ENCODE measurements at regions not wholly inside any gene's neighbourhood (a gene's known extent, or its start where the extent isn't known, plus 50 kb on each side); places are given as distances from the start of the nearest gene placed in this dataset.

DNA sequence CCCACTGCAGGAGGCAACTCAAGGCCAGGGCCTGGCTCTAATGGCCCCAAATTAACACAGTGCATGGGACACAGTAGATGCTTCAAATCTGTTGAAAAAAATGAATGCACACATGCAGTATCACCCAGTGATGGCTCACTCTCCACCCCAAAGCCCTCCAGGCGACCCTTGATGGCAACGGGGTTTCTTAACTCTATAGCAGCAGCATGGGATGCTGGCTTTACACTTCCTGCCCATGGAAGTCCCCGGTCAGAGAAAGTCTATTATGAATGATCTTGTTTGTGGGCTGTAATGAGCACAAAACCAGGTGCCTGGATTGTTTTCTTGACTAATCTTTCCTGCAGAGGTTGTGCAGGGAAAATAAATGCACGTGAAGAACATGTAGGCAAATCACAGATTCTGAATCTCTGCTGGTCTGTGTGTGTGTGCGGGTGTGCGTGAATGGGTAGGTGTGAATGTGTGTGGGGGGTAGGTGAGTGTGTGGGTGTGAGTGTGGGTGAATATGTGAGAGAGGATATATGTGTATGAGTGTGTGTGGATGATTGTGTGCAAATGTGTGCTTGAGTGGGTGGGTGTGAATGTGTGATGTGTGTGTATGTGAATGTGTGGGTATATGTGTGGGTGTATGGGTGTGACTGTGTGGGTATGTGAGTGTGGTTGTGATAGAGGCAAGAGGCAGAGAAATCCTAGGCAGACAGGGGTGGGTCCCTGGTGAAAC, 60.1 kb upstream of the MLN start:
- DNase-seq (ENCODE audit: low read depth) = no peak

DNA sequence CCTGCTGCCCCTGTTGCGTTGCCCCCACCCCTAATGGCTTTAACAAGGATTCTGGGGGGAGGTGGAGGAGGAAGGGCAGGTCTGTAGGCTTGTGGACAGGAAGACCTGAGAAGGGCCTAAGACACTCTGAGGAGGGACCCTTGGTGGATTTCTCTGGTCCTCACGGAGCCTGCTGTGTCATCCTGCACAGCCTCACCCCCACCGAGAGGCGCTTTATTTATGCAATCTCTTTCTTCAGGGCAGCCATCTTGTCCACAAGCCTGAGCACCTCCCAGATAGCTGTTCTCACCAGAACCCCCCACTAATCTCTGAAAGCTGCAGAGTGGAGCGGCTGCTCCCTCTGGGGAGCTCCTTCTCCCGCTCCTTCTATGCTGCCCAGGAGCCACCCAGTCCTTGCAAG, 59.3 kb upstream of the MLN start:
- no peak for DNase-seq (ENCODE audit: low read depth)

DNA sequence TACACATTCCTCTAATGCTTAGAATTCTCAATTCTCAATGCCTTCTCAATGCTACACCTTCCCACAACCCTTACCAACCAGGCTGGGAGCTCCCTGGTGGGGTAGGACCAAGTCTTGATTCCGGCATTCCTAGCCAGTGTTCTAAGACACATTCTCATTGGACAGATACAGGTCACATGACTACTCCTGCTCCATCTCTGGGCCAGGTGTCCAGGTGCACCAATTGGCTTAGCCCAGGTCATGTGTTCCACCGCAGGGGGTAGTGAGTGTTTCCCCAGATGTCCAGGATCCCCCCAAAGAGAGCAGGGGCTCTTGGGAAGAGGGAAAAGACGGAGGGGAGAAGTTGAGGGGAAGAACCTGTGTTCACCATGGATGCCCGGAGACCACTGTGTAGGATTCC, 58.7 kb upstream of the MLN start:
- DNase-seq (ENCODE audit: low read depth) = no peak

DNA sequence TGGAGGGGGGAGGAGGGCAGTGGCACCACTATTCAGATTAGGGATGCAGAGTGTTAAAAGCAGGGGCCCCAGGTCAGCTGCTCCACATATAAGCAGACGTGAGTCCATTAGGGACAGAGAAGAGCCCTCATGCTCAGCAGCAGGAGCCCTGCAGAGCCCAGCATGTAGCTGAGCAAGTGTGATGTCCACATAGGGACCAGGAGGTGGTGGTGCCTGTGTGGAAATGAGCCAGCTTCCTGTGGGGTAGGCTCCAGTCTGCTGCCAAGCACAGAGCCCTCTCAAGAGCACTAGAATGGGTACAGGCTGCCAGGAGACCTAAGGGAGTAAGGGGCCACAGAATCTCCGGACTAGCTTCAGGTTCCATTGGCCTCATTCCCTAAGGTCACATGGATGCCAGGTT, 57.9 kb upstream of the MLN start:
- DNase-seq (ENCODE audit: low read depth) = no peak

DNA sequence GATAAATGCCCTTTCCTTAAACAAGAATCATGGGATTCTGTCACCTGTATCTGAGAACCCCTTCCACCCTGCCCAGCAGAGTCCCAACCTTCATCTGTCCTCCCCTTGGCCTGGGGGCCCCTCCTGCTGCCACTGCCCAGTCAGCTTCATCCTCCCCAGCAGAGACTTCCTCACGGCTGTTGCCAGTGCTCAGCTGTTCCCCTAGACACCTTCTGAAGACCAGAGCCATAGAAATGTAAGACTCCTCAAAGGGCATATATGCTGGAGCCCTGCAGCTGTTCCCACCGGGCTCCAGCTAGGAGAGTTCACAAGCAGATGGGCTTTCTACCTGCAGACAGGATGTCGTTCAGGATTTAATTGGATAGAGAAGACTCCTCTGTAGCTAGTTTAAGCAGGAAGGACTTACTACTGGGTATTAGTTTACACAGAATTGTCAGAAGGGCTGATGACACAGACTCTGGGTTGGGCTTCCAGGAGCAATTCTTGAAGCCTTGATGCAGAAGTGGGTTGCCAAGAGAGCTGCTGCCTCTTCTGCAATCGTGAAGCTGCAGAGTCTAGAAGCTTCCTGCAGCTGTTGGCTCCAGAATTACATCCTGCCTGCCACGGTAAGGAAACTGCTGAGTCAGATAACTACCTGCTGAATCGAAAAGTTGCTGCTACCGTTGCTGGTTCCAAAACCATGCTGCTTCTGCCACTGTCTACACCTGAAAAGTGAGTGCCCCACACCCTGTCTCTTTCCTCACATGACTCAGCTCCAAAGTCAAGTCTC, 57.1 kb upstream of the MLN start:
- no peak for DNase-seq (ENCODE audit: low read depth)

DNA sequence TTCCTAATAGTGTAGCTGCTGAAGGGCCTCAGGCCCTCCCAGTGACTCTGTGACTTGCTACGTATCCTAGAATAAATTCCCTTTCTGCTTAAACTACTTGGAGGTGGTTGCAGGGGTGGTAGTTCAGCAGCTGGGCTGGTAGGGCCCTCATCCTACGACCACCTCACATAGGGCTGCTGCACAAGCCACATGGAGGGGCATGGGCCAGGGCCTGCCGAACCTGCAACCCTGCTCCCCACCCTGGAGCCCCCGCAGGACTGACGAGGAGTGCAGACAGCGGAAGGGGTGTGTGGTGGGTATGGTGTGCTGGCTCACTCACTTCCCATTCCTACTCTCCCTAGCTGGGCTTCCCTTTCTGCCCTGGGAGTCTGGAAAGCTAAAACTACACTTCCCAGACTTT, 56.2 kb upstream of the MLN start:
- DNase-seq (ENCODE audit: low read depth) = no peak

DNA sequence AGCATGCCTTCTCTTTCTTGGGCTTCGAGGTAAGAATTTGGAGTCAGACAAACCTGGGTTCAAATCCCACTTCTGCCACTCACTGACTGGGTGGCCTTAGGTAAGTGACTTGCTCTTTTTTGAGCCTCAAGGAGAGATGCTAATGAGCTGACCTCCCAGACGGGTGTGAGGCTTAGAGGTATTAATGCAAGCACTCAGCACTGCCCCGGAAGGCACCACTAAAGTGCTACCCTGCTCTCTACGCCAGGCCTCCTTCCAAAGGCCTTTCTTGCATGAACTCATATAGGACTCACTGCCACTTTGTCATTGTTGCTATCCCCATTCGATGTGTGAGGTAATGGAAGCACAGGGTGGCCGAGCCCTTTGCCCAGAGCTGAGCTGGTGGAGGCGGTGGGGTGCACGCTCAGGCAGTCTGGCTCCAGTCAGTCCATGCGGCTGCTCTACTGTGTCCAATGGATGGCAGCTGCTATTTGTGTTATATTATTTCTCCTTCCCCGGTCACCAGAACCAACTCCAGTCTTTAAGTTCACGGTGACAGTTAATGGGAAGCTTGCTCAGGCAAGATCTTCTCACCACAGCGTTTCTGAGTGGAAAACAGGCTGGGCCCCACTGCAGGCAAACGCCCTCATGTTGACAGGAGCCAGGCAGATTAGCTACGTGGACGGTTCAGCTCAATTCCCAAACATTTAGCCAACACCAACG, 55.2 kb upstream of the MLN start:
- DNase-seq (ENCODE audit: low read depth) = no peak

DNA sequence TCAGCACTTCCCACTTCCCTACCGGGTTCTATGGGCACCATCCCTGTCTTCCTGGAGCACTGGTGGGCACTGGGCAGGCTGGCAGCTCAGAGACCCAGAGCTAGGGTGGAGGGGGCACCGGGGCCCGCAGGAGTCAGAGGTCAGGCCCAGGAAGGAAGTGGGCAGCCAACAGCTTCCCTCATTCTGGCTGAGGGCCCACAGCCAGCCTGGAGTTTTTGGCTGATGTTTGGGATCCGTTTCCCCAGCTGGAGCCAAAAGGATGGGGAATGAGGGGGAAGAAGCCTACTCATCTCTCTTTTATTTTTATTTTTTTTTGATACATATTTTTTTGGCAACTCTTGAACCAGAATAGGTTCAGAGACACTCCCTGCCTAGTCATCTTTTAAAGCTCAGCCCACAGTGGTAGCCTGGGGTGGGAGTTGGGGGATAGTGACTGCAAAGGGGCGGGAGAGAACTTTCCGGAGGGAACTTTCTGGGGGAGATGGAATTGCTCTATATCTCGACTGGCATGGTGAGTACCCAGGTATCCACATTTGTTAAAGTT, 54.2 kb upstream of the MLN start:
- DNase-seq (ENCODE audit: low read depth) = no peak

DNA sequence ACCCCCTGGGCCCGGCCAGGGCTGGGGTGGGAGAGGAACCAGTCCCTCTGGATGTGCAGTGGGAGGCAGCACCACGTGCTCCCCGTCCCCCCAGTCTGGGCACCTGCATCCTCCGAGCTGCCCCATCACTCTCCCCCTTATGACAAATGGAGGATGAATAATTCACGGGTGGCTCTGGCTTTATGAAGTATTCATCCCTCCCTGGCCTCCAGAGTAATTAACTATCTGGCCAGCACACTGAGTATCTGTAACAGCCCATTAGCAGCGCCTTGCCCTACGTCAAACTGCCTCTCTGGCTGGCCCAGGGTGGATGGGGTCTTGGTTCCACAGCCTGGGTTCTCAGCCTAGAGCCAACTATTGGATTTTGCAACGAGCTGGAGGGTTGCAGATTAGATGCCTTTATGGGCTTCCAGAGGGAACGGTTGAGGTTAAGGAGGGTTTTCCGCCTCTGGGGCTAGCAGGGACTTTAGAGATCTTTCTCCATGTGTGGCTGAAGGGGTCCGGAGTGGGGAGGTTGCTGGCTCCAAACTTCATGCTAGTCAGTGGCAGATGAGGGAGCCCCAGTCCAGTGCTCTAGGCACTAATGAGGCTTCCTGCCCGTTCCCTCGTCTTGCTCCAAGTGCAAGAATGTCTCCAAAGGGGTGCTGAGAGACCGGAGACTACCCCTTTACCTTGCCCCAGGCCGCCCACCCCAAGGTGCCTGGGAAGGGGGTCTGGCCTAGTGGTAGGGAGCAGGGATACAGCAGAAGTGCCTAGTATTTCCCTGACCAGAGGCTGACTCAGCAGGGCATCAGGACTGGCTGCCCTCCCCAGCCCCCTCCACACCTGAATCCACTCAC, 53.5 kb upstream of the MLN start:
- no peak for DNase-seq (ENCODE audit: low read depth)

DNA sequence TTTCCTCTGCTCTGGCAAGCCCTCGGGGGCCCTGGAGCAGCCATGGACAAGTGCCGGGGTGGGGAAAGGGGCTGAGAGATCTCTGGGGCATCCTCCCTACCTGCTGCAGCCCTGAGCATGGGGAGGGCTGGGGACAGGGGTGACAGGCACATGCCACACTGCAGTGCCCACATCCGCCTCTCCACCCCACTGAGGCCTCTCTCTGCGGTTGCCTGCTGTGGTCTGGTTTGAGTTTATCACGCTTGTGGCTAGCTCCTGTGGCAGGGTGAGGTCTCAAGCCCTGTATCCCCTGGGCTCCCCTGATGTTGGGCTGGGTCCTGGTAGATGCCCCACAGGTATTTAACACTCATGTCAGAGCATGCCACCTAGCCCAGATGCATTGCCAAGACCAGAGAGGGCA, 52.9 kb upstream of the MLN start:
- no peak for DNase-seq (ENCODE audit: low read depth)

DNA sequence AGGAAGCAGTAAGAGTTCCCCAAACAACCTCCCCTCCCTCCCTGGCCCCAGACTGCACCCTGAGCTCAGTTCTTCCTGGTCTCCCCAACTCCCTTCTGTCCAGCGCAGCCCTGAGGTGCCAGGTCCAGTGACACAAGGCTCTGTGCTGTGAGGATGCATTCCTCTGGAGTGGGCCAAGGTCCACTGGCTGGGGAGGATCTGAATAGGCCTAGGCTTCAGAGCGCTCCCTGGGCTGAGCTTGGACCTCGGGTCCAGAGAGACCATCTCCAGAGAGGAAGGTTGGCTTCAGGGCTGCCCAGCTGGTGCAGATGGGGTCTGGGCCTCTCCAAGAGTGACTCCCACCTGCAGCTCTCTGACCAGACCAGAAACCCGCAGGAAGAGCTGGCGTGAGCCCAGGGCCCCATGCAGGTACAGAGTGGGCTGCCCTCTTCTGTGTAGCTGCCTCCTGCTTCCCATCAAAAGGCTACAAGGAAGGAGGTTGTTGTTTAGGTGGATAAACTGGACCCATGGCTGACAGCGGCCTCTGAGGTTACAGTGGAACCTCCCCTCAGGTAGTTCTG, 52.3 kb upstream of the MLN start:
- DNase-seq (ENCODE audit: low read depth) = no peak

DNA sequence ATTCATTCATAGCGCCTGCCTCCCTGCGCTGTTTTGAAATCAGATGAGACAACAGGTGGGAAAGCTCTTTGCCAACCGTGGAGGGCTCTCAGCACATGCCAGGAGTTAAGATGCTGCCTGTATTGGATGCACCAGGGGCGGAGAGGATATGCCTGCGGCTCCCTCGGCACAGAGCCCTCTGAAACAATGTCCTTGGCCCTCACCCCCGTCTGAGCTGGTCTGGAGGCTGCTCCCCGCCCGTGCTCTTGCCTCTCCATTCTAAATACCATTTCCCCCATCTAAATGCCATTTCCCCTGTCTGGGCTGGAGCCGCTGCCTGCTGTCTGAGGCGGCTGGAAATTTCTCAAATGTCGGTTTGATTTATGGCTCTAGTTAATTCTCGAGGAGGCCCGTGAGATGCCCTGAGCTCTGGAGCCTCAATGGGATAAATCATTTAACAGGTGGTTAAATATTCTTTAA, 50.8 kb upstream of the MLN start:
- DNase-seq (ENCODE audit: low read depth) = no peak

DNA sequence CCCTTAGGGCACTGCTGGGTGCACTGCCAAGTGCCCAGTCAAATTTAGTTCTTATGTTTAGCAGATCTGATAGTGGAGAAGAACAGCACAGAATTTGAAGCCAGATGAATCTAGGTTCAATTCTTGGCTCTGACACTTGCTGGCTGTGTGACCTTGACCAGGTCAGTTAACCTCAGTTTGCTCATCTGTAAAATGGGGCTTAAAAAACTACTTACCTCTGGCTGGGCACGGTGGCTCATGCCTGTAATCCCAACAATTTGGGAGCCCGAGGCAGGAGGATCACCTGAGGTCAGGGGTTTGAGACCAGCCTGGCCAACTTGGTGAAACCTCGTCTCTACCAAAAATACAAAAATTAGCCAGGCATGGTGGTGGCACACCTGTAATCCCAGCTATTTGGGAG, 49.9 kb upstream of the MLN start:
- DNase-seq (ENCODE audit: low read depth) = no peak
